H1 (cell line): ENCODE measurements at regions not wholly inside any gene's neighbourhood (a gene's known extent, or its start where the extent isn't known, plus 50 kb on each side); places are given as distances from the start of the nearest gene placed in this dataset.

Experiments
- CTCF ChIA-PET: fragments of 300-600 bp; sonication (Branson Sonifier 250); formaldehyde crosslinking; loops from one replicate; lab custom pipeline; 2021; ENCODE audit not compliant: partially characterized antibody; lab: Charles Lee
- POLR2A ChIA-PET: fragments of 300-600 bp; sonication (Branson Sonifier 250); formaldehyde crosslinking; loops from one replicate; lab custom pipeline; 2021; ENCODE audit warnings: inconsistent platforms; ENCODE audit not compliant: partially characterized antibody; lab: Charles Lee
- DNase-seq, 2 experiments: peaks; one replicate each; pipeline versions ENCODE4 v3.0.0 to v3.0.0-alpha.2; 2010 to 2022; ENCODE audit warnings: low spot score in 2 of 2, low read depth in 1 of 2, mixed read lengths in 1 of 2
- FAIRE-seq: peaks from 2 replicates; lab custom pipeline; 2011; peaks lifted over from hg19 to GRCh38; lab: Jason Lieb, UNC
- H2AFZ ChIP-seq: 2 replicates; pipeline ENCODE4 v1.8.1; 2012; ENCODE audit warnings: low read length, inconsistent platforms
- H2AK5ac ChIP-seq: 2 replicates; pipeline ENCODE4 v1.6.1; 2013; ENCODE audit warnings: low read depth, low read length
- H2BK120ac ChIP-seq: replicated peaks from 2 replicates; pipeline ENCODE3; 2013; ENCODE audit warnings: low read depth, low read length, inconsistent platforms
- H2BK12ac ChIP-seq: 2 replicates; pipeline ENCODE4 v1.6.1; 2013; ENCODE audit warnings: low read depth, low read length
- H2BK15ac ChIP-seq: 2 replicates; pipeline ENCODE4 v1.6.1; 2013; ENCODE audit warnings: low read length
- H2BK20ac ChIP-seq: 2 replicates; pipeline ENCODE4 v1.6.1; 2013; ENCODE audit warnings: low read length
- H2BK5ac ChIP-seq: 2 replicates; pipeline ENCODE4 v1.6.1; 2013; ENCODE audit warnings: low read depth, low read length
- H3K14ac ChIP-seq: 2 replicates; pipeline ENCODE4 v1.6.1; 2013; ENCODE audit warnings: inconsistent platforms; ENCODE audit not compliant: insufficient read length
- H3K18ac ChIP-seq: 2 replicates; pipeline ENCODE4 v1.6.1; 2013; ENCODE audit warnings: low read length; ENCODE audit errors: extremely low read depth
- H3K23ac ChIP-seq: 2 replicates; pipeline ENCODE4 v1.6.1; 2013; ENCODE audit warnings: inconsistent platforms; ENCODE audit not compliant: insufficient read length
- H3K23me2 ChIP-seq: 2 replicates; pipeline ENCODE4 v1.6.1; 2013; ENCODE audit warnings: low read depth, low read length
- H3K27ac ChIP-seq: 2 replicates; pipeline ENCODE4 v1.6.1; 2011; ENCODE audit warnings: low read depth, low read length, inconsistent platforms
- H3K27me3 ChIP-seq, 4 experiments: replicated peaks in 1 of 4; 1 replicate in 1 of 4; 2 replicates in 3 of 4; pipeline versions ENCODE4 v1.6.1 to v1.8.1; 2011 to 2013; ENCODE audit warnings: low read length in 3 of 4, mild to moderate bottlenecking in 3 of 4, inconsistent platforms in 2 of 4, mixed read lengths in 2 of 4, moderate library complexity in 1 of 4; ENCODE audit not compliant: control insufficient read depth in 3 of 4, insufficient read depth in 3 of 4; ENCODE audit errors: extremely low read depth in 1 of 4
- H3K36me3 ChIP-seq, 4 experiments: 2 replicates each; pipeline versions ENCODE4 v1.6.1 to v1.8.1; 2011 to 2013; ENCODE audit warnings: mild to moderate bottlenecking in 4 of 4, low read length in 3 of 4, moderate library complexity in 2 of 4, control low read depth in 1 of 4, inconsistent platforms in 1 of 4; ENCODE audit not compliant: insufficient read depth in 4 of 4, control insufficient read depth in 2 of 4
- H3K4ac ChIP-seq: replicated peaks from 2 replicates; pipeline ENCODE3; 2013; ENCODE audit warnings: low read length, low read depth, mixed read lengths, inconsistent platforms; ENCODE audit not compliant: insufficient read length
- H3K4me1 ChIP-seq, 4 experiments: replicated peaks in 1 of 4; 1 replicate in 1 of 4; 2 replicates in 3 of 4; pipeline versions ENCODE4 v1.6.1 to v1.8.1; 2011 to 2013; ENCODE audit warnings: low read length in 3 of 4, inconsistent platforms in 2 of 4, mixed read lengths in 1 of 4; ENCODE audit not compliant: insufficient read depth in 4 of 4, control insufficient read depth in 3 of 4
- H3K4me2 ChIP-seq, 2 experiments: 2 replicates each; pipeline versions ENCODE4 v1.6.1 to v1.8.1; 2011 to 2013; ENCODE audit warnings: low read depth in 2 of 2, low read length in 2 of 2, control low read depth in 1 of 2, inconsistent platforms in 1 of 2, mild to moderate bottlenecking in 1 of 2; ENCODE audit not compliant: insufficient read depth in 1 of 2
- H3K4me3 ChIP-seq, 4 experiments: fragments of 200-600, 300-600 bp in 1 of 4; sonication (generic), shearing (Covaris generic), sonication (Bioruptor Twin) in 1 of 4; 2 replicates each; pipeline versions ENCODE4 v1.5.1 to v1.8.1; 2011 to 2016; ENCODE audit warnings: low read length in 4 of 4, low read depth in 3 of 4, control low read depth in 2 of 4, inconsistent platforms in 2 of 4, mild to moderate bottlenecking in 2 of 4, mixed read lengths in 1 of 4, moderate library complexity in 1 of 4; ENCODE audit not compliant: insufficient read depth in 2 of 4; ENCODE audit errors: extremely low read depth in 1 of 4
- H3K56ac ChIP-seq: replicated peaks from 2 replicates; pipeline ENCODE3; 2013; ENCODE audit warnings: low read depth, mild to moderate bottlenecking, mixed read lengths, low read length, inconsistent platforms; ENCODE audit not compliant: insufficient read length
- H3K79me1 ChIP-seq: 2 replicates; pipeline ENCODE4 v1.6.1; 2013; ENCODE audit warnings: low read depth, low read length, control low read depth
- H3K79me2 ChIP-seq, 2 experiments: 2 replicates each; pipeline versions ENCODE4 v1.6.1 to v1.8.1; 2012 to 2013; ENCODE audit warnings: low read length in 2 of 2, mild to moderate bottlenecking in 2 of 2, inconsistent platforms in 1 of 2; ENCODE audit not compliant: insufficient read depth in 2 of 2, control insufficient read depth in 1 of 2
- H3K9ac ChIP-seq, 4 experiments: replicated peaks in 1 of 4; 1 replicate in 1 of 4; 2 replicates in 3 of 4; pipeline versions ENCODE4 v1.6.1 to v1.8.1; 2011 to 2013; ENCODE audit warnings: low read depth in 3 of 4, low read length in 3 of 4, control low read depth in 2 of 4, mild to moderate bottlenecking in 2 of 4, moderate library complexity in 2 of 4, inconsistent platforms in 1 of 4; ENCODE audit errors: extremely low read depth in 1 of 4
- H3K9me3 ChIP-seq, 2 experiments: 2 replicates each; pipeline versions ENCODE4 v1.6.1 to v1.8.1; 2012 to 2013; ENCODE audit warnings: mild to moderate bottlenecking in 2 of 2, moderate library complexity in 2 of 2, control low read depth in 1 of 2, inconsistent platforms in 1 of 2, low read depth in 1 of 2, low read length in 1 of 2, mixed read lengths in 1 of 2; ENCODE audit not compliant: insufficient read depth in 2 of 2
- H4K20me1 ChIP-seq, 2 experiments: replicated peaks in 1 of 2; 2 replicates each; pipeline versions ENCODE3 to v1.8.1; 2011 to 2013; ENCODE audit warnings: inconsistent platforms in 2 of 2, low read length in 2 of 2, mild to moderate bottlenecking in 1 of 2; ENCODE audit not compliant: insufficient read depth in 2 of 2, control insufficient read depth in 1 of 2
- H4K5ac ChIP-seq: 2 replicates; pipeline ENCODE4 v1.6.1; 2013; ENCODE audit warnings: low read length, low read depth, mixed read lengths, inconsistent platforms; ENCODE audit not compliant: insufficient read length
- H4K8ac ChIP-seq: 2 replicates; pipeline ENCODE4 v1.8.0; 2013; ENCODE audit warnings: mild to moderate bottlenecking, moderate library complexity, low read length, inconsistent platforms; ENCODE audit not compliant: insufficient read depth; ENCODE audit errors: extremely low read depth
- H4K91ac ChIP-seq: replicated peaks from 2 replicates; pipeline ENCODE3; 2013; ENCODE audit warnings: low read length, mixed read lengths, inconsistent platforms; ENCODE audit not compliant: insufficient read length
- BCL11A ChIP-seq, 2 experiments: IDR thresholded peaks; one replicate each; pipeline ENCODE4 v1.6.1; 2011; ENCODE audit warnings: low read depth in 2 of 2, low read length in 2 of 2, mild to moderate bottlenecking in 2 of 2
- BRCA1 ChIP-seq: IDR thresholded peaks from 2 replicates; pipeline ENCODE4 v1.6.1; 2012; ENCODE audit warnings: low read depth, low read length, improper control_type of control experiment
- CTCF ChIP-seq, 3 experiments: IDR thresholded peaks; 1 replicate in 2 of 3; 2 replicates in 1 of 3; pipeline versions ENCODE4 v1.5.1 to v1.6.1; 2011; ENCODE audit warnings: low read length in 3 of 3, mild to moderate bottlenecking in 3 of 3, inconsistent platforms in 2 of 3, low read depth in 1 of 3, moderate library complexity in 1 of 3; ENCODE audit not compliant: insufficient read depth in 1 of 3; ENCODE audit errors: control extremely low read depth in 1 of 3
- FOSL1 ChIP-seq: IDR thresholded peaks from 2 replicates; pipeline ENCODE4 v1.6.1; 2011; ENCODE audit warnings: mild to moderate bottlenecking, low read depth, low read length, moderate library complexity; ENCODE audit not compliant: insufficient read depth
- GABPA ChIP-seq: IDR thresholded peaks from 2 replicates; pipeline ENCODE4 v1.6.1; 2011; ENCODE audit warnings: mild to moderate bottlenecking, low read length, moderate library complexity, borderline replicate concordance; ENCODE audit not compliant: insufficient read depth
- HDAC2 ChIP-seq, 2 experiments: fragments of 300-600 bp in 1 of 2; sonication (generic) in 1 of 2; IDR thresholded peaks; 2 replicates each; pipeline ENCODE4 v1.6.1; 2011 to 2012; ENCODE audit warnings: low read depth in 2 of 2, low read length in 2 of 2, mild to moderate bottlenecking in 2 of 2, moderate library complexity in 2 of 2, borderline replicate concordance in 1 of 2, inconsistent platforms in 1 of 2
- HDAC6 ChIP-seq: IDR thresholded peaks from one replicate; pipeline ENCODE4 v1.7.1; 2012; ENCODE audit warnings: low read depth, mild to moderate bottlenecking, inconsistent platforms, low read length, moderate library complexity
- MAFK ChIP-seq: IDR thresholded peaks from 2 replicates; pipeline ENCODE4 v1.6.1; 2012; ENCODE audit warnings: low read depth, mild to moderate bottlenecking, improper control_type of control experiment, low read length
- NRF1 ChIP-seq: IDR thresholded peaks from 2 replicates; pipeline ENCODE4 v1.6.1; 2011; ENCODE audit warnings: mild to moderate bottlenecking, low read depth, low read length, improper control_type of control experiment
- POU5F1 ChIP-seq: IDR thresholded peaks from 2 replicates; pipeline ENCODE4 v1.6.1; 2011; ENCODE audit warnings: low read depth, mild to moderate bottlenecking, low read length, moderate library complexity
- RBBP5 ChIP-seq: IDR thresholded peaks from 2 replicates; pipeline ENCODE4 v1.7.1; 2012; ENCODE audit warnings: low read depth, mild to moderate bottlenecking, inconsistent platforms, low read length, moderate library complexity, borderline replicate concordance
- SIN3A ChIP-seq, 2 experiments: IDR thresholded peaks in 1 of 2; conservative IDR thresholded peaks in 1 of 2; 2 replicates each; pipeline ENCODE4 v1.6.1; 2011 to 2012; ENCODE audit warnings: low read length in 2 of 2, improper control_type of control experiment in 1 of 2, low read depth in 1 of 2, mild to moderate bottlenecking in 1 of 2
- WGBS, 2 experiments: shearing (Covaris generic) in 1 of 2; methylation state at CpG; one replicate each; pipeline versions ENCODE4 v1.1.6 to v1.1.7; 2013 to 2015; ENCODE audit warnings: low lambda C conversion rate in 2 of 2, mixed read lengths in 2 of 2, inconsistent platforms in 1 of 2, low coverage in 1 of 2, missing lambda C conversion rate in 1 of 2; ENCODE audit not compliant: insufficient replicate concordance in 2 of 2, insufficient coverage in 1 of 2, insufficient read length in 1 of 2; ENCODE audit errors: extremely low coverage in 1 of 2, missing lambda C conversion rate in 1 of 2; 5-methylcytosine and 5-hydroxymethylcytosine counted together

GRCh38 chr9:107694390-107694789, 204.8 kb upstream of the KLF4 start:
- Histone ChIP-seq H4K20me1 (no peaks in the 10 kb centered on the region), H3K4me1 (no peaks in the 10 kb centered on the region), H3K23ac (no peak overlapping the region), H2BK5ac (no peak overlapping the region), H3K56ac (no peak overlapping the region), H2BK120ac (no peak overlapping the region), H4K5ac (no peak overlapping the region), H2BK15ac (no peak overlapping the region), H3K4me3 (no peak overlapping the region), H2BK20ac (no peak overlapping the region), H3K9me3 (peaks cover 0 to under 1% of the 10 kb centered on the region in 2 experiments; a peak in 1 of 4 replicates), H4K91ac (no peak overlapping the region), H3K4me2 (no peak overlapping the region), H3K4ac (no peak overlapping the region), H2AK5ac (no peak overlapping the region), H3K27ac (no peak overlapping the region), H2BK12ac (no peak overlapping the region), H3K27me3 (no peaks in the 10 kb centered on the region), H3K23me2 (no peaks in the 10 kb centered on the region), H4K8ac (no peak overlapping the region), H2AFZ (no peak overlapping the region), H3K9ac (no peak overlapping the region), H3K79me2 (no peaks in the 10 kb centered on the region), H3K79me1 (no peaks in the 10 kb centered on the region), H3K18ac (no peak overlapping the region), H3K36me3 (no peaks in the 10 kb centered on the region), H3K14ac (no peak overlapping the region)
- ChIA-PET POLR2A (no interaction called here), CTCF (no interaction called here)
- FAIRE-seq (no peak), DNase-seq (no peak)
- 81% methylated on average over 1 of the region's 1 CpG; no CpG with 5 or more reads in 1 of the 2 experiments for WGBS, 2 experiments
- no peak for TF ChIP-seq BCL11A (IDR thresholded peaks at IDR 0.05; ENCODE audit: low read depth in 2 of 2, low read length in 2 of 2)
- no peak for TF ChIP-seq HDAC2 (IDR thresholded peaks at IDR 0.05; ENCODE audit: borderline replicate concordance in 1 of 2, low read depth in 2 of 2, low read length in 2 of 2)
- TF ChIP-seq NRF1, result no peak
- TF ChIP-seq CTCF (IDR thresholded peaks at IDR 0.05; ENCODE audit: control extremely low read depth in 1 of 3, insufficient read depth in 1 of 3, low read depth in 1 of 3, low read length in 3 of 3), result no peak
- no peak for TF ChIP-seq RBBP5
- no peak for TF ChIP-seq HDAC6
- TF ChIP-seq GABPA, result no peak
- no peak for TF ChIP-seq POU5F1
- TF ChIP-seq SIN3A (conservative IDR thresholded peaks at IDR 0.05 in 1 of 2, IDR thresholded peaks at IDR 0.05 in 1 of 2; ENCODE audit: low read depth in 1 of 2, low read length in 2 of 2), result no peak
- no peak for TF ChIP-seq MAFK
- no peak for TF ChIP-seq FOSL1
- TF ChIP-seq BRCA1, result no peak
